ENCODE measurements at regions not wholly inside any gene's neighbourhood (a gene's known extent, or its start where the extent isn't known, plus 50 kb on each side); places are given as distances from the start of the nearest gene placed in this dataset.
"Not testable (repeated sequence)": the region's sequence is repeated elsewhere in the genome, so short reads cannot be mapped to it uniquely, and the experiment has no call there.

- no peak for DNase-seq
Measured at GRCh38 chr3:36097209-36097608, 283.1 kb upstream of the STAC start.

DNA sequence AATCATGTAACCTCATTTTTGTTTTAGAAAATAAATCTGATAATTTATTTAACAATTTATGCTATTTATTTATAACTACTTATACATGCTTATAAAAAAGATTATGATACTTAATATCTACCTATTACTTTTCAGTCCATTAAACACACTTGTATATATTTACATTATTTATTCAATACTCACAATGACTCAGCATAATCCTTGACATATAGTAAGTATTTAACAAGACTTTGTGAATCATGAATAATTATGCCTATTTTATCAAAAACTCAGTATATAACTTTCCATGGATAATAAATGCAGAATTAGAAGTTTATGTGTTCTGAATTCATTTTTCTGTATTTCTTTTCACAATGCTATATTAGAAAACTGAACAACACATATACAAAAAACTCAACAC, 266.0 kb upstream of the STAC start:
- no peak for DNase-seq

GRCh38 chr3:36124118-36124796, 256.0 kb upstream of the STAC start:
- DNase-seq = no peak

DNA sequence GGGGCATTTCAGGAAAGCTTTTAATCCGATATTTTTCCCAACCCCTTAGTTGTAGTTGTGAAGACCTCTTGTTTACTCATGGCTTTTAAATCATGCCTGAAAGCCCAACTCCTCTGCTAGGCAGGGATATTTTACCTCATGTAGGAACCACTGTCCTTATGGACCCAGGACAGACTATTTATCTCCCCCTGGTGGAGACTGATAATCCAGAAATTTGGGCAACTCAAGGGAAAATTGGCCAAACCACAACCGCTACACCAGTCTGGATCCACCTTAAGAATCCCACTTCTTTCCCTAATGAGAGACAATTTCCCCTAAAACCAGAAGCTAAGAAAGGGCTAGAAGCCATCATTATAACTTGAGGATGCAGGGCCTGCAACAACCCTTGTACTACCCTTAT, 248.1 kb upstream of the STAC start:
- DNase-seq = no peak

GRCh38 chr3:36135863-36136262, 244.4 kb upstream of the STAC start:
- DNase-seq = no peak

DNA sequence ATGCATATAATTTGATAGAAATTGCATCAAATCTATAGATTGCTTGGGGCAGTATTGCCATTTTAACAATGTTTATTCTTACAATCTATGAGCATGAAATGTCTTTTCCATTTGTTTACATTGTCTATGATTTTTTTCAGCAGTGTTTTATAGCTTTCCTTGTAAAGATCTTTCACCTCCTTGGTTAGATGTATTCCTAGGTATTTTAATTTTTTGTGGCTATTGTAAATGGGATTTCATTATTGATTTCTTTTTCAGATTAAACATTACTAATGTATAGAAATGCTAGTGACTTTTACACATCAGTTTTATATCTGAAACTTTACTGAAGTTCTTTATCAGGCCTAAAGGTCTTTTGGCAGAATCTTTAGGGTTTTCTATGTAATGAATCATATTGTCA, 237.6 kb upstream of the STAC start:
- no peak for DNase-seq

- DNase-seq = no peak
Measured at GRCh38 chr3:36146404-36146803, 233.9 kb upstream of the STAC start.

GRCh38 chr3:36147934-36148558, 232.3 kb upstream of the STAC start:
- DNase-seq = no peak

- no peak for DNase-seq
Measured at GRCh38 chr3:36149447-36149865, 230.8 kb upstream of the STAC start.

DNA sequence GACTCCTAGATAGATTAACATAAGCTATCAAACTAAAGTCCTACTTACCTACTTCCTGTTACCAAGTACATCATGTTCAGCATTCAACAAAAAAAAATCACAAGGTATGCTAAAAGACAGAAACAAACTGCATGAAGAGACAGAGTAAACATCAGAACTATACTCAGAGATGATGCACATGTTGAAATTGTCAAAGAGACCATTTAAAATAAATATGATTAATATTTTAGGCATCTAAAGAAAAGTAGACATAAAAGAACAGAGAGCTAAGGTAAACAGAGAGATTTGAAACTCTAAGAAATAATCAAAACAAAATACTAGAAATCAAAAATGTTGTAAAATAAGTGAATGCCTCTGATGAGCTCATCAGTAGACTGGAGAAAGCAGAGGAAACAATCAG, 224.8 kb upstream of the STAC start:
- no peak for DNase-seq

GRCh38 chr3:36164400-36164799, 215.9 kb upstream of the STAC start:
- DNase-seq = no peak

GRCh38 chr3:36165509-36166290, 214.6 kb upstream of the STAC start:
- DNase-seq = no peak

DNA sequence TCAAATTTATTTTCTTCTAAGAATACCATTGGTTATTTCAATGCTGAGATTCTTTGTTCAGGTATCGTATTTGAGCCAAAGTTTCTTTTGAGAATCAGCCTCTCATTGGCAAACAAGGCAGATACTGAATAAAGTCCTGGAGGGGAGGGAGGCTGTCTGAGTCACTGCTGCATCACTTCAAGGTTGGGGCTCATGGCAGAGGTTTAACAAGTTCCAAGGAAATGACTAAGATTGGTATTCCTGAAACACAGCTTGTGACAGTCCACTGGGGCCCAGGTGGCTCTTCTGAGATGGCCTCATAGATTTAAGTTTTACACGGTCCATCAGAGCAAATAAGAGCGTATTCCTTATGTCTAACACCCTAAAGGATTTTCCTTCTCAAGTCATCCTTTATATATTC, 213.8 kb upstream of the STAC start:
- no peak for DNase-seq

DNA sequence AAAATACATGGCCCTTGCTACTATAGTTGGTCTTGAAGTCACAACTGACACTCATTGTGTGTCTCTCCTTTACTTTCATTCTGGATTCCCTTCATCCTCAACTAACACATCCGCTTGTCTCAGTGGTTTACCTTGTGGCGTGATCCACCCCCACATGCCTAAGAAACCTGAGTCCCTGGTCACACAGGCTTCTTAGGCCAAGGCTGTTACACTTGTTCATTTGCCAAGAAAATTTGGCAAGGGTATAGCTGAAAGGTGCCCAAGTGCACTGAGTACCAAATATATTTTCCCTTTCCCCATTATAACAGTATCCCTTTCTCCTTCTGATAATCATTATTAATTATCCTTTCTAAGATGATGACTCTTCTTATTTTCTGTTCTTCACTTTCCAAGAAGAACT, 207.6 kb upstream of the STAC start:
- no peak for DNase-seq

- no peak for DNase-seq
Measured at GRCh38 chr3:36175113-36175812, 205.0 kb upstream of the STAC start.

DNA sequence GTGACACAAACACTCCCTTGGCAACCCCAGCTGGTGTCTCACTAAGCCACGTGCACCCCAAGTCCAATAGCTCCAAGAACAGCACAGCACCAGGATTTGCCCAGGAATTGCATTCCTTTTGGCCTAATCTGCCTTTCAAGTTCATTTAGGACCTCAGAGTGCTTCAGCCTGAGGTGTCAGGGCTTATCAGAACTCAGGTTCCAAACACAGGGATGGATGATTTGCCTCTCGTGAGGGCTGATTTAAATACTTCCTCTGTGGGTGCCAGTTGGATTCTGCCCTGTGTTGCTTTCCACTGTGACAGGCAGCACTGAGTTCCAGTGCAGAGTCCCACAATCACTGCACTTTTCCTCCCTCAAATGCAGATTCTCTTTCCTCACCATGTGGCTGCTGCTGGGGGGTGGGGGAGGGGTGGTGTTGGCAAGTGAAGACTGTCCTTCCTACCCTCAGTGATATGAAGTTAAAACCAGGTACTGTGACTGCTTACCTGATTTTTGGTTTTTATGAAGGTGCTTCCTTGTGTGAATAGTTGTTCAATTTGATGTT, 204.3 kb upstream of the STAC start:
- DNase-seq = no peak

DNA sequence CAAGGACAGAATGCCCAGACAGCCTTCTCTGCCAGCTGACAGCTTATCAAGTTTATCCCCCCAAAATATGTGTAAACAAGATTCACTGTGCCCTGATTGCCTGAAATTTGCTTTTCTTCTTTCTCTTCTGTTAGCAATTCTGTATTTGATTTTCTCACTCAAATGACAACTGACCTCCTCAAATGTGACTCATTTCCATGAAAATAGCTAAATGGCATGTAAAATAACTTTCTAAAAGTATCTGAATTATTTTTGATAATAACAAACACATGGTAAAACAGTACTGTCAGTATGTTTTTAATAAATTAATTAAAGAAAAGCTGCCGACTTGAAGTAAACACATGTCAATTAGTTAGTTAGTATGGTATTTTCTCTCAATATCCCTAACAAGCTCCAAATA, 202.3 kb upstream of the STAC start:
- no peak for DNase-seq

- no peak for DNase-seq
Measured at GRCh38 chr3:36182024-36182423, 198.3 kb upstream of the STAC start.

DNA sequence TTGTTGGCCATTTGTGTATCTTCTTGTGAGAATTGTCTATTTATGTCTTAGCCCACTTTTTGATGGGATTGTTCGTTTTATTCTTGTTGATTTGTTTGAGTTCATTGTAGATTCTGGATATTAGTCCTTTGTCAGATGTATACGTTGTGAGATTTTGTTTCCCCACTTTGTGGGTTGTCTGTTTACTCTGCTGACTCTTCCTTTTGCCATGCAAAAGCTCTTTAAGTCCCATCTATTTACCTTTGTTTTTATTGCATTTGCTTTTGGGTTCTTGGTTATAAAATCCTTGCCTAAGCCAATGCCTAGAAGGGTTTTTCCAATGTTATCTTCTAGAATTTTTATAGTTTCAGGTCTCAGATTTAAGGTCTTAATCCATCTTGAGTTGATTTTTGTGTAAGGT, 193.1 kb upstream of the STAC start:
- DNase-seq = not testable (repeated sequence)

DNA sequence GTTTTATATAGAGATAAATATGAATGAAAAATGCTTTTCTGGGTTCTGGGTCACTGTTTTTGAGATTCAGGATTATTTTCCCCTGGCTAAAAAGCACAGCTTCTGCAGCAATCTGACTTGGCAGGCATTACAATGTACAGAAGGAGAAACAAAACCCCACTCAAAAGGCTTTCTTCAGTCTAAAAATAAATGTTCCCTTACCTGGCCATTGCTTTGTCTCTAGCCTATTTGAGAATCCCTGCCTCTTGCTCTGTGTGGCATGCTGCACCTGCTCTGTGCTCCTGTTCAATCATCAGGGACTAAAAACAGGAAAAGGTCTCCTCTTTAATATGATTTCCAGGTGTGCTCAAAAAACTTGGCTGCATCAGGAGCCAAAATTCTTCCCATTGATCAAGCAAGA, 187.4 kb upstream of the STAC start:
- no peak for DNase-seq

GRCh38 chr3:36193448-36193847, 186.9 kb upstream of the STAC start:
- no peak for DNase-seq

GRCh38 chr3:36196058-36196457, 184.2 kb upstream of the STAC start:
- no peak for DNase-seq

- DNase-seq = no peak
Measured at GRCh38 chr3:36197151-36197550, 183.2 kb upstream of the STAC start.
